K562 (cell line): ENCODE measurements at regions not wholly inside any gene's neighbourhood (a gene's known extent, or its start where the extent isn't known, plus 50 kb on each side); places are given as distances from the start of the nearest gene placed in this dataset.

Experiments used
- ATAC-seq: fragments of 200-7000 bp; cut with Tn5 transposase; 3 replicates; pipeline ENCODE4 v1.9.1; 2020; ENCODE audit warnings: moderate library complexity
- BruUV-seq: library from RNA; stranded (reverse); fragments of 400-500 nt; replicated peaks from 2 replicates; lab custom pipeline; 2021; lab: Mats Ljungman, UMichigan
- CTCF ChIA-PET: fragments of 300-600 bp; formaldehyde crosslinking; extraction: SDS; loops from one replicate; lab custom pipeline; 2021; ENCODE audit warnings: low intra/inter-chr PET ratio; lab: Yijun Ruan, JAX
- POLR2A ChIA-PET: fragments of 300-600, 350-650 bp; sonication (Branson Sonifier 250); formaldehyde crosslinking; extraction: SDS; loops from one replicate; lab custom pipeline; 2021; ENCODE audit warnings: antibody characterized with exemption, inconsistent platforms; lab: Yijun Ruan, JAX
- DNase-seq, 4 experiments: peaks; one replicate each; pipeline versions ENCODE4 v3.0.0 to v3.0.0-alpha.2; 2011 to 2018; ENCODE audit warnings: low spot score in 3 of 4, mixed read lengths in 3 of 4; ENCODE audit errors: extremely low read depth in 1 of 4
- FAIRE-seq: peaks from 2 replicates; lab custom pipeline; 2011; peaks lifted over from hg19 to GRCh38; lab: Jason Lieb, UNC
- H2AFZ ChIP-seq: 2 replicates; pipeline ENCODE4 v1.6.0; 2011; ENCODE audit warnings: low read depth, low read length, control low read depth, inconsistent platforms
- H3K27ac ChIP-seq: fragments of 200-600 bp; 3 replicates; pipeline ENCODE4 v1.8.0; 2011; ENCODE audit warnings: low read depth, mild to moderate bottlenecking, control low read depth, inconsistent platforms, low read length, moderate library complexity, mixed read lengths; ENCODE audit errors: extremely low read depth
- H3K27me3 ChIP-seq, 2 experiments: fragments of 300-600 bp in 1 of 2; 2 replicates in 1 of 2; 3 replicates in 1 of 2; pipeline versions ENCODE4 v1.6.0 to v1.8.0; 2011; ENCODE audit warnings: inconsistent platforms in 2 of 2, low read length in 2 of 2, mild to moderate bottlenecking in 1 of 2, mixed read lengths in 1 of 2, moderate library complexity in 1 of 2; ENCODE audit not compliant: control insufficient read depth in 2 of 2, insufficient read depth in 2 of 2
- H3K36me3 ChIP-seq: fragments of 300-600 bp; 3 replicates; pipeline ENCODE4 v1.8.0; 2011; ENCODE audit warnings: mild to moderate bottlenecking, low read length, inconsistent platforms; ENCODE audit not compliant: control insufficient read depth, insufficient read depth
- H3K4me1 ChIP-seq, 2 experiments: fragments of 200-600 bp in 1 of 2; replicated peaks in 1 of 2; 2 replicates in 1 of 2; 3 replicates in 1 of 2; pipeline versions ENCODE4 v1.5.1 to v1.8.0; 2011; ENCODE audit warnings: inconsistent platforms in 2 of 2, low read length in 2 of 2, mild to moderate bottlenecking in 1 of 2, mixed read lengths in 1 of 2, moderate library complexity in 1 of 2; ENCODE audit not compliant: control insufficient read depth in 2 of 2, insufficient read depth in 2 of 2
- H3K4me2 ChIP-seq: 2 replicates; pipeline ENCODE4 v1.6.1; 2011; ENCODE audit warnings: low read length, control low read depth, inconsistent platforms, mixed read lengths; ENCODE audit not compliant: insufficient read depth
- H3K4me3 ChIP-seq: fragments of 200-600 bp; sonication (generic), shearing (Covaris generic); 2 replicates; pipeline ENCODE4 v1.5.1; 2016; ENCODE audit warnings: control low read depth, inconsistent platforms
- H3K79me2 ChIP-seq: fragments of 200-600 bp; 3 replicates; pipeline ENCODE4 v1.8.0; 2011; ENCODE audit warnings: low read length, inconsistent platforms; ENCODE audit not compliant: control insufficient read depth, insufficient read depth
- H3K9ac ChIP-seq, 2 experiments: 2 replicates each; pipeline versions ENCODE4 v1.6.0 to v1.6.1; 2011; ENCODE audit warnings: low read depth in 2 of 2, low read length in 2 of 2, control low read depth in 1 of 2, inconsistent platforms in 1 of 2, mild to moderate bottlenecking in 1 of 2, mixed read lengths in 1 of 2; ENCODE audit not compliant: insufficient read depth in 1 of 2
- H3K9me1 ChIP-seq: one replicate; pipeline ENCODE4 v1.6.0; 2011; ENCODE audit warnings: inconsistent platforms, mild to moderate bottlenecking, low read length, moderate library complexity; ENCODE audit not compliant: control insufficient read depth, insufficient read depth
- H3K9me3 ChIP-seq: replicated peaks from 2 replicates; pipeline ENCODE4 v1.5.1; 2011; ENCODE audit warnings: low read depth, low read length, inconsistent platforms; ENCODE audit not compliant: control insufficient read depth, insufficient read depth
- H4K20me1 ChIP-seq: replicated peaks from 2 replicates; pipeline ENCODE4 v1.6.1; 2011; ENCODE audit warnings: low read length, inconsistent platforms, mixed read lengths; ENCODE audit not compliant: control insufficient read depth, insufficient read depth
- XRCC5 ChIP-seq: fragments of 200-400 bp; formaldehyde crosslinking; IDR thresholded peaks from 2 replicates; pipeline ENCODE4 v1.6.1; 2017; ENCODE audit warnings: low read depth, mild to moderate bottlenecking, low read length
- ZC3H4 ChIP-seq: sonication (generic); formaldehyde crosslinking; IDR thresholded peaks from 2 replicates; pipeline ENCODE4 v1.9.0; 2021; ENCODE audit warnings: missing genetic modification reagents, borderline replicate concordance
- ZNF518B ChIP-seq: fragments of 250-450 bp; sonication (Bioruptor Pico); IDR thresholded peaks from 2 replicates; pipeline ENCODE4 v1.5.0; 2021; ENCODE audit warnings: mild to moderate bottlenecking, moderate library complexity
- WGBS: fragments of 100-300 bp; shearing (Covaris generic); methylation state at CpG from one replicate; pipeline ENCODE4 v1.1.6; 2016; ENCODE audit warnings: low coverage, mixed read lengths; ENCODE audit not compliant: insufficient coverage; ENCODE audit errors: missing lambda C conversion rate; 5-methylcytosine and 5-hydroxymethylcytosine counted together
- in situ Hi-C: fragments of 300-500 bp; cut with MboI; formaldehyde crosslinking; loops from 4 replicates; pipeline ENCODE4 v1.15.0; 2018; ENCODE audit warnings: inconsistent platforms, mixed read lengths
- intact Hi-C: fragments of 100-400 bp; cut with micrococcal nuclease; formaldehyde crosslinking; loops from 2 replicates; pipeline ENCODE4 v1.14.2; 2022

- Histone ChIP-seq H3K4me3 (no peak overlapping the region), H3K9me3 (no peaks in the 10 kb centered on the region), H3K36me3 (no peaks in the 10 kb centered on the region), H2AFZ (no peak overlapping the region), H3K9ac (no peak overlapping the region), H3K79me2 (no peaks in the 10 kb centered on the region), H3K4me1 (no peaks in the 10 kb centered on the region), H3K27ac (no peak overlapping the region), H4K20me1 (no peaks in the 10 kb centered on the region; the same call in 1 of the 2 replicates), H3K9me1 (peaks cover 2% of the 10 kb centered on the region), H3K27me3 (peaks cover 0 to 24% of the 10 kb centered on the region in 2 experiments; a peak in 2 of 5 replicates), H3K4me2 (no peak overlapping the region)
- TF ChIP-seq ZC3H4 (CRISPR knock-in tag) (no peak), XRCC5 (no peak), ZNF518B (CRISPR knock-in tag) (no peak)
- 0% methylated on average over 2 of the region's 2 CpGs for WGBS
- FAIRE-seq: no peak
- ChIA-PET CTCF (no interaction called here), POLR2A (interaction anchor here (0.6 kb wide), 1 partner anchor 58 kb away, joined by 3 read pairs; no protein-coding TSS in a partner anchor)
- DNase-seq: no peak
- no peak for ATAC-seq
- in situ Hi-C loops (no loop called here), intact Hi-C loops (no loop called here)
- BruUV-seq: no TSS peak
These were observed 102.1 kb upstream of the PRR20G start for GRCh38 chr3:127389913-127390312.
